WTC11 (cell line): ENCODE measurements at regions not wholly inside any gene's neighbourhood (a gene's known extent, or its start where the extent isn't known, plus 50 kb on each side); places are given as distances from the start of the nearest gene placed in this dataset.

Experiments
- CREB1 ChIP-seq: sonication (generic); formaldehyde crosslinking; IDR thresholded peaks from 2 replicates; pipeline ENCODE4 v1.8.0; 2023; ENCODE audit warnings: mild to moderate bottlenecking, missing genetic modification reagents
- FOXK1 ChIP-seq: sonication (generic); formaldehyde crosslinking; IDR thresholded peaks from 2 replicates; pipeline ENCODE4 v1.8.0; 2022; ENCODE audit warnings: mild to moderate bottlenecking, moderate library complexity, missing genetic modification reagents
- NR3C1 ChIP-seq: sonication (generic); formaldehyde crosslinking; conservative IDR thresholded peaks from 2 replicates; pipeline ENCODE4 v1.8.1; 2023; ENCODE audit warnings: low read depth, mild to moderate bottlenecking, missing genetic modification reagents
- RELA ChIP-seq: sonication (generic); formaldehyde crosslinking; IDR thresholded peaks from 2 replicates; pipeline ENCODE4 v1.8.1; 2022; ENCODE audit warnings: missing genetic modification reagents, mild to moderate bottlenecking, borderline replicate concordance
- SMAD3 ChIP-seq: sonication (generic); formaldehyde crosslinking; IDR thresholded peaks from 2 replicates; pipeline ENCODE4 v1.8.0; 2022; ENCODE audit warnings: missing genetic modification reagents, mild to moderate bottlenecking, borderline replicate concordance
- SP1 ChIP-seq: sonication (generic); formaldehyde crosslinking; conservative IDR thresholded peaks from 2 replicates; pipeline ENCODE4 v1.8.1; 2022; ENCODE audit warnings: missing genetic modification reagents
- ZNF671 ChIP-seq: fragments of 250-450 bp; sonication (Bioruptor Pico); IDR thresholded peaks from 2 replicates; pipeline ENCODE4 v1.8.0; 2021; ENCODE audit warnings: mild to moderate bottlenecking
- TF ChIP-seq, protein P1 (sequence below): fragments of 200-600 bp; IDR thresholded peaks from 2 replicates; pipeline ENCODE4 v1.8.0; 2022; ENCODE audit warnings: antibody characterized with exemption
- TF ChIP-seq, protein P2 (sequence below): sonication (generic); formaldehyde crosslinking; IDR thresholded peaks from 2 replicates; pipeline ENCODE4 v1.8.0; 2022; ENCODE audit warnings: mild to moderate bottlenecking, missing genetic modification reagents
- TF ChIP-seq, protein P3 (sequence below): sonication (generic); formaldehyde crosslinking; IDR thresholded peaks from 2 replicates; pipeline ENCODE4 v1.8.1; 2023; ENCODE audit warnings: mild to moderate bottlenecking, missing genetic modification reagents, moderate library complexity

DNA sequence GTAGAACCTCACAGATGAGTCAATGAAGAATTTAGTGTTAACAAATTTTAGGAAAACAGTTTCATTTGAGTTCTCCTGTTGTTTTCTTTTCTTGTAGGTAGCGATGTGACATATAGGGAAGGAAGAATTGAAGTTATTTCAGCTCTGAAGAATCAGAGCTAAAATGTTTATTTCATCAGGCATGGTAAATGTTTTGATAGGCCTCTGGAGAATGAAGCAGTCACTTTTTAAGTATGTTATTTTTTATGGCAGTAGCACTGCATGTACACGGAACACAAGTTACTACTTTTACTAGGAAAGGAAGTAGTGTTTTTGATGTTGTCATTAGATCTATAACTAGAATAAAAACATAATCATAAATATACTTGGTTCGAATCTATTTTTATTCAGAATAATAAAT lies 1357.3 kb upstream of the CITED2 start:
- TF ChIP-seq SP1 (no peak), NR3C1 (CRISPR knock-in tag) (no peak), SMAD3 (CRISPR knock-in tag) (no peak), FOXK1 (CRISPR knock-in tag) (no peak), ZNF671 (CRISPR knock-in tag) (no peak), CREB1 (no peak), RELA (CRISPR knock-in tag) (no peak)
- TF ChIP-seq, protein P1, sequence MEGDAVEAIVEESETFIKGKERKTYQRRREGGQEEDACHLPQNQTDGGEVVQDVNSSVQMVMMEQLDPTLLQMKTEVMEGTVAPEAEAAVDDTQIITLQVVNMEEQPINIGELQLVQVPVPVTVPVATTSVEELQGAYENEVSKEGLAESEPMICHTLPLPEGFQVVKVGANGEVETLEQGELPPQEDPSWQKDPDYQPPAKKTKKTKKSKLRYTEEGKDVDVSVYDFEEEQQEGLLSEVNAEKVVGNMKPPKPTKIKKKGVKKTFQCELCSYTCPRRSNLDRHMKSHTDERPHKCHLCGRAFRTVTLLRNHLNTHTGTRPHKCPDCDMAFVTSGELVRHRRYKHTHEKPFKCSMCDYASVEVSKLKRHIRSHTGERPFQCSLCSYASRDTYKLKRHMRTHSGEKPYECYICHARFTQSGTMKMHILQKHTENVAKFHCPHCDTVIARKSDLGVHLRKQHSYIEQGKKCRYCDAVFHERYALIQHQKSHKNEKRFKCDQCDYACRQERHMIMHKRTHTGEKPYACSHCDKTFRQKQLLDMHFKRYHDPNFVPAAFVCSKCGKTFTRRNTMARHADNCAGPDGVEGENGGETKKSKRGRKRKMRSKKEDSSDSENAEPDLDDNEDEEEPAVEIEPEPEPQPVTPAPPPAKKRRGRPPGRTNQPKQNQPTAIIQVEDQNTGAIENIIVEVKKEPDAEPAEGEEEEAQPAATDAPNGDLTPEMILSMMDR, result no peak
- TF ChIP-seq, protein P2, sequence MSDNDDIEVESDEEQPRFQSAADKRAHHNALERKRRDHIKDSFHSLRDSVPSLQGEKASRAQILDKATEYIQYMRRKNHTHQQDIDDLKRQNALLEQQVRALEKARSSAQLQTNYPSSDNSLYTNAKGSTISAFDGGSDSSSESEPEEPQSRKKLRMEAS (CRISPR knock-in tag), result no peak
- TF ChIP-seq, protein P3, sequence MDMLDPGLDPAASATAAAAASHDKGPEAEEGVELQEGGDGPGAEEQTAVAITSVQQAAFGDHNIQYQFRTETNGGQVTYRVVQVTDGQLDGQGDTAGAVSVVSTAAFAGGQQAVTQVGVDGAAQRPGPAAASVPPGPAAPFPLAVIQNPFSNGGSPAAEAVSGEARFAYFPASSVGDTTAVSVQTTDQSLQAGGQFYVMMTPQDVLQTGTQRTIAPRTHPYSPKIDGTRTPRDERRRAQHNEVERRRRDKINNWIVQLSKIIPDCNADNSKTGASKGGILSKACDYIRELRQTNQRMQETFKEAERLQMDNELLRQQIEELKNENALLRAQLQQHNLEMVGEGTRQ, result no peak
